ENCODE measurements at regions not wholly inside any gene's neighbourhood (a gene's known extent, or its start where the extent isn't known, plus 50 kb on each side); places are given as distances from the start of the nearest gene placed in this dataset.

- no peak for TF ChIP-seq KIAA2018 (CRISPR knock-in tag; IDR thresholded peaks at IDR 0.05; ENCODE audit: borderline replicate concordance)
- TF ChIP-seq CBX2 (IDR thresholded peaks at IDR 0.05; ENCODE audit: low read depth, low read length), result no peak
- no peak for TF ChIP-seq CBX2 (CRISPR knock-in tag; IDR thresholded peaks at IDR 0.05; ENCODE audit: low read depth)
- no peak for TF ChIP-seq DMTF1 (CRISPR knock-in tag; IDR thresholded peaks at IDR 0.05)
- no peak for TF ChIP-seq WIZ (CRISPR knock-in tag; IDR thresholded peaks at IDR 0.05)
- no peak for TF ChIP-seq ZNF414 (CRISPR knock-in tag; IDR thresholded peaks at IDR 0.05)
- no peak for TF ChIP-seq ZNF737 (CRISPR knock-in tag; IDR thresholded peaks at IDR 0.05; ENCODE audit: borderline replicate concordance)
- no peak for TF ChIP-seq TBX2 (CRISPR knock-in tag; IDR thresholded peaks at IDR 0.05; ENCODE audit: borderline replicate concordance)
- no peak for TF ChIP-seq EEA1 (CRISPR knock-in tag; IDR thresholded peaks at IDR 0.05; ENCODE audit: borderline replicate concordance)
Measured at GRCh38 chr4:59060002-59060846, 1950.0 kb upstream of the IGFBP7 start (continued).
